SH-SY5Y (cell line): ENCODE measurements at regions not wholly inside any gene's neighbourhood (a gene's known extent, or its start where the extent isn't known, plus 50 kb on each side); places are given as distances from the start of the nearest gene placed in this dataset.

Source experiments
- GATA2 ChIP-seq: IDR thresholded peaks from 2 replicates; pipeline ENCODE4 v1.6.1; 2011; ENCODE audit warnings: mild to moderate bottlenecking, low read depth, low read length
- GATA3 ChIP-seq: IDR thresholded peaks from 2 replicates; pipeline ENCODE4 v1.6.1; 2011; ENCODE audit warnings: low read depth, mild to moderate bottlenecking, low read length, moderate library complexity

- no peak for TF ChIP-seq GATA2
- no peak for TF ChIP-seq GATA3
These were observed 52.7 kb upstream of the ZDHHC17 start for GRCh38 chr12:76711241-76711640.
